ENCODE measurements at regions not wholly inside any gene's neighbourhood (a gene's known extent, or its start where the extent isn't known, plus 50 kb on each side); places are given as distances from the start of the nearest gene placed in this dataset.

GRCh38 chr3:82276992-82277391 lies 515.5 kb upstream of the GBE1 start:
- DNase-seq (ENCODE audit: low read depth) = no peak
- H3K27me3 ChIP-seq (ENCODE audit: control insufficient read depth, insufficient read depth, low read length) = no peaks in the 10 kb centered on the region
- no peak for TF ChIP-seq CTCF (IDR thresholded peaks at IDR 0.05; ENCODE audit: insufficient read depth, low read length, severe bottlenecking)
- H3K36me3 ChIP-seq (ENCODE audit: control insufficient read depth, insufficient read depth, low read length) = no peaks in the 10 kb centered on the region
- no peak for FAIRE-seq
- H3K4me3 ChIP-seq (ENCODE audit: low read depth, low read length) = no peak overlapping the region

GRCh38 chr3:82274897-82275296 lies 513.5 kb upstream of the GBE1 start:
- no peaks in the 10 kb centered on the region for H3K27me3 ChIP-seq (ENCODE audit: control insufficient read depth, insufficient read depth, low read length)
- DNase-seq (ENCODE audit: low read depth) = no peak
- no peak for TF ChIP-seq CTCF (IDR thresholded peaks at IDR 0.05; ENCODE audit: insufficient read depth, low read length, severe bottlenecking)
- no peak for FAIRE-seq
- no peaks in the 10 kb centered on the region for H3K36me3 ChIP-seq (ENCODE audit: control insufficient read depth, insufficient read depth, low read length)
- no peak overlapping the region for H3K4me3 ChIP-seq (ENCODE audit: low read depth, low read length)

GRCh38 chr3:82265747-82266146 lies 504.3 kb upstream of the GBE1 start:
- DNase-seq (ENCODE audit: low read depth) (no peak), FAIRE-seq (no peak)
- TF ChIP-seq CTCF (IDR thresholded peaks at IDR 0.05; ENCODE audit: insufficient read depth, low read length, severe bottlenecking) = no peak

GRCh38 chr3:82262193-82262592 lies 500.7 kb upstream of the GBE1 start:
- no peaks in the 10 kb centered on the region for H3K36me3 ChIP-seq (ENCODE audit: control insufficient read depth, insufficient read depth, low read length)
- FAIRE-seq (no peak), DNase-seq (ENCODE audit: low read depth) (no peak)
- no peaks in the 10 kb centered on the region for H3K27me3 ChIP-seq (ENCODE audit: control insufficient read depth, insufficient read depth, low read length)
- no peak overlapping the region for H3K4me3 ChIP-seq (ENCODE audit: low read depth, low read length)
- TF ChIP-seq CTCF (IDR thresholded peaks at IDR 0.05; ENCODE audit: insufficient read depth, low read length, severe bottlenecking) = no peak

More at GRCh38 chr3:82265747-82266146, 504.3 kb upstream of the GBE1 start:
- Histone ChIP-seq H3K27me3 (ENCODE audit: control insufficient read depth, insufficient read depth, low read length) (no peaks in the 10 kb centered on the region), H3K36me3 (ENCODE audit: control insufficient read depth, insufficient read depth, low read length) (no peaks in the 10 kb centered on the region), H3K4me3 (ENCODE audit: low read depth, low read length) (no peak overlapping the region)

- no peak for TF ChIP-seq CTCF (IDR thresholded peaks at IDR 0.05; ENCODE audit: insufficient read depth, low read length, severe bottlenecking)
- H3K4me3 ChIP-seq (ENCODE audit: low read depth, low read length) = no peak overlapping the region
- H3K36me3 ChIP-seq (ENCODE audit: control insufficient read depth, insufficient read depth, low read length) = no peaks in the 10 kb centered on the region
- H3K27me3 ChIP-seq (ENCODE audit: control insufficient read depth, insufficient read depth, low read length) = no peaks in the 10 kb centered on the region
- no peak for DNase-seq (ENCODE audit: low read depth)
- no peak for FAIRE-seq
Measured at GRCh38 chr3:82261637-82262036, 500.2 kb upstream of the GBE1 start.

GRCh38 chr3:82261013-82261412 lies 499.6 kb upstream of the GBE1 start:
- TF ChIP-seq CTCF (IDR thresholded peaks at IDR 0.05; ENCODE audit: insufficient read depth, low read length, severe bottlenecking) = no peak
- no peak overlapping the region for H3K4me3 ChIP-seq (ENCODE audit: low read depth, low read length)
- FAIRE-seq (no peak), DNase-seq (ENCODE audit: low read depth) (no peak)
- H3K27me3 ChIP-seq (ENCODE audit: control insufficient read depth, insufficient read depth, low read length) = no peaks in the 10 kb centered on the region
- no peaks in the 10 kb centered on the region for H3K36me3 ChIP-seq (ENCODE audit: control insufficient read depth, insufficient read depth, low read length)

Data from bronchial epithelial cell (primary cell).